Mesothelial cell of epicardium (in vitro differentiated cells): ENCODE measurements at regions not wholly inside any gene's neighbourhood (a gene's known extent, or its start where the extent isn't known, plus 50 kb on each side); places are given as distances from the start of the nearest gene placed in this dataset.
"Not testable (repeated sequence)": the region's sequence is repeated elsewhere in the genome, so short reads cannot be mapped to it uniquely, and the experiment has no call there.

Experiments used
- DNase-seq, 2 experiments: peaks; one replicate each; pipeline ENCODE4 v3.0.0; 2021; ENCODE audit warnings: low spot score in 2 of 2; ENCODE audit not compliant: unreplicated experiment in 2 of 2
- H3K27ac Mint-ChIP-seq: 2 replicates; pipeline ENCODE4 v1.8.0; 2021; ENCODE audit warnings: mixed read lengths
- H3K27me3 Mint-ChIP-seq: 2 replicates; pipeline ENCODE4 v1.8.0; 2021; ENCODE audit warnings: low read depth, mixed read lengths
- H3K36me3 Mint-ChIP-seq: 2 replicates; pipeline ENCODE4 v1.8.0; 2021; ENCODE audit warnings: mixed read lengths
- H3K4me1 Mint-ChIP-seq: 2 replicates; pipeline ENCODE4 v1.8.0; 2021; ENCODE audit warnings: mixed read lengths
- H3K4me3 Mint-ChIP-seq: 2 replicates; pipeline ENCODE4 v1.8.0; 2021; ENCODE audit warnings: mild to moderate bottlenecking, moderate library complexity, mixed read lengths
- H3K9me3 Mint-ChIP-seq: 2 replicates; pipeline ENCODE4 v1.8.0; 2021; ENCODE audit warnings: mixed read lengths
- CTCF ChIP-seq: fragments of 200-600 bp; sonication (generic); IDR thresholded peaks from one replicate; pipeline ENCODE4 v1.5.0; 2021; ENCODE audit warnings: antibody characterized with exemption; ENCODE audit not compliant: unreplicated experiment

- H3K27ac Mint-ChIP-seq = no peak overlapping the region
- H3K36me3 Mint-ChIP-seq = no peaks in the 10 kb centered on the region
- no peaks in the 10 kb centered on the region for H3K9me3 Mint-ChIP-seq
- H3K4me3 Mint-ChIP-seq = no peak overlapping the region
- no peak for DNase-seq
- peaks cover 12% of the 10 kb centered on the region for H3K4me1 Mint-ChIP-seq
- TF ChIP-seq CTCF = no peak
- no peaks in the 10 kb centered on the region for H3K27me3 Mint-ChIP-seq
Observed at GRCh38 chr4:187390646-187391045, 604.9 kb upstream of the ZFP42 start.

DNA sequence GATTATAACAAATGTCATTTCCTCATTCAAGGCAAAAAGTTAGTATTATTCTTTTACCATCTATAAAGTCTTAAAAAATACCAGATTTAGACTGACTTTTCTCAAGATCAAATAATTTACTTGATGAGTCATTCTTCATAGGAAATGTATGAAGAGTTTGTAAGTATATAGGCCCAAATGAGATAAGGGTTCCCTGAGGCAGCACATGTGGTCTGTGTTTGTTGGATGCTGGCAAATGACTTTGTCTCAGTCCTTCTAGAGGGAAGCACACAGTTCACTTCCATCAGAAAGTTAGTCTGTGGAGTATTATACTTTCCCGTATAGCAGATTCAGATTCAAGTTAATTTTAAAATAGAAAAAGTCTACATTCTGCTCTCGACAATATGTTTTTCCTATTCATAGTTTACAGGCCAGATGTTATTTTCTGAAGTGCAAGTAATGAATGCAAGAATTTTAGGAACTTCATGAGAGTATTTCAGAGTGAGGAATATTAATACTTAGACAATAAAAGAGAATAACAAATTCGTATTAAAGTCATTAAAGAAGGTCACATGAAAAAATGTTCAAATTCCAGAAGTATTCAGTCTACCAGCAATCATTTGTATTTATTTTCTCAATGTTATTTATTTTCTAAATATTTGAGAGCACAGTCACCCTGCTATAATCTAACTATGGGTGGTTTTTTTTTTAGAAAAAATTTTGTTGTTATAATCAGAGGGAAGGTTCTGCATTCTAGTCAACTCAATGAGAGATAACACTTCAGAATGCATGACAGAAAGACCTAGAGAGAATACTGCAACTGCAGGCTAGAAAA, 601.8 kb upstream of the ZFP42 start:
- TF ChIP-seq CTCF = no peak
- no peak overlapping the region for H3K27ac Mint-ChIP-seq
- peaks cover 6% of the 10 kb centered on the region for H3K4me1 Mint-ChIP-seq
- no peaks in the 10 kb centered on the region for H3K36me3 Mint-ChIP-seq
- no peaks in the 10 kb centered on the region for H3K9me3 Mint-ChIP-seq
- DNase-seq = no peak
- H3K27me3 Mint-ChIP-seq = no peaks in the 10 kb centered on the region
- no peak overlapping the region for H3K4me3 Mint-ChIP-seq

GRCh38 chr4:187396106-187396505, 599.5 kb upstream of the ZFP42 start:
- TF ChIP-seq CTCF = no peak
- H3K9me3 Mint-ChIP-seq = no peaks in the 10 kb centered on the region
- H3K36me3 Mint-ChIP-seq = no peaks in the 10 kb centered on the region
- H3K27ac Mint-ChIP-seq = no peak overlapping the region
- H3K27me3 Mint-ChIP-seq = no peaks in the 10 kb centered on the region
- H3K4me3 Mint-ChIP-seq = no peak overlapping the region
- peaks cover 6% of the 10 kb centered on the region for H3K4me1 Mint-ChIP-seq
- DNase-seq = no peak

DNA sequence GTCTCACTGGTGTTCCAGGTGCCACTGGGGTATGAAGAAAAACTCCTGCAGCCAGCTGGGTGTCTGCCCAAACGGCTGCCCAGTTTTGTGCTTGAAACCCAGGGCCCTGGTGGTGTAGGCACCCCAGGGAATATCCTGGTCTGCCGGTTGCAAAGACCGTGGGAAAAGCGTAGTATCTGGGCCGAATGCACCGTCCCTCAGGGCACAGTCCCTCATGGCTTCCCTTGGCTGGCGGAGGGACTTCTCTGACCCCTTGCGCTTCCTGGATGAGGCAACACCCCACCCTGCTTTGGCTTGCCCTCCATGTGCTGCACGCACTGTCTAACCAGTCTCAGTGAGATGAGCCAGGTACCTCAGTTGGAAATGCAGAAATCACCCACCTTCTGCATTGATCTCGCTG, 587.1 kb upstream of the ZFP42 start:
- H3K36me3 Mint-ChIP-seq, DNase-seq, H3K27me3 Mint-ChIP-seq, H3K4me1 Mint-ChIP-seq, H3K27ac Mint-ChIP-seq, H3K4me3 Mint-ChIP-seq: not testable (repeated sequence)
- peaks cover 34% of the 10 kb centered on the region for H3K9me3 Mint-ChIP-seq

DNA sequence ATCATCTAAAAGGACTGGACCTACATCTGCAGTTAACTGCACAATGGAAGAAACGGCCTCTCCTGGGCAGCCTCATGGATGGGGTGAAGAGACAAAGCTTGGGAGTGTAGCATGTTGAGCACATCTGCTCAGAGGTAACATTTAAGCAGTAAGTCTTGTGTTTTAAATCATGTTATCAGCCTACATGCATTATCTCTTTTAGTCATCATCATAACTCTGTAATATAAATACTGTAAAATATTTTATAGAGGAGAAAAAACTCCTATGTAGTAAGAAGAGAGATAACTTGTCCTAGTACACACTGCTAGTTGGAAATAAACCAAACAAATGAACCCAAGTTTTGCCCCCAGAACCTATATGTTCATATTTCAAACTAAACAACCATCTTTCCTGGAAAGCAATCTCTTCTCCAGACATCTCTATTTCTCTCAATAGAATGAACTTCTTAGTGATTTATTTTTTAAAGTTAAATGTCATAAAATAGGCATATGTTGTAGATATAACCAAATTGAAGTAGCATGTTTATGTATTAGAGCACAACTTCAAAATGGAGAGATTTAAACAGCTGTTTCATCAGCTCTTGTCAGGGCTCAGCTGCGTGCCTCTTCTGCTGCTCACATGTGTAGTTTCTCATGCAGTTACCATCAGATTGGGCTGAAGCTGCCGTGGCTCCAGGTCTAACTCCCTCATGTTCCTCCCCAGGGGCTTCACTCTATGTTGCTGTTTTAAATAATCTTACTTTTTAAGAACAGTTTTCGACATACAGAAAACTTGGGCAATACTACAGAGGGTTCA, 581.8 kb upstream of the ZFP42 start:
- Mint-ChIP-seq H3K27ac (no peak overlapping the region), H3K27me3 (no peaks in the 10 kb centered on the region)

More for the DNA sequence above, 581.8 kb upstream of the ZFP42 start:
- peaks cover 13% of the 10 kb centered on the region for H3K4me1 Mint-ChIP-seq
- TF ChIP-seq CTCF = no peak
- no peaks in the 10 kb centered on the region for H3K36me3 Mint-ChIP-seq
- H3K9me3 Mint-ChIP-seq = no peaks in the 10 kb centered on the region
- no peak overlapping the region for H3K4me3 Mint-ChIP-seq
- DNase-seq = no peak
